ENCODE measurements at regions not wholly inside any gene's neighbourhood (a gene's known extent, or its start where the extent isn't known, plus 50 kb on each side); places are given as distances from the start of the nearest gene placed in this dataset.

- DNase-seq: no peak
Observed at GRCh38 chr12:85352016-85352415, 72.0 kb downstream of the ALX1 start.

GRCh38 chr12:85356596-85357385, 76.8 kb downstream of the ALX1 start:
- DNase-seq: no peak

GRCh38 chr12:85357609-85358008, 77.6 kb downstream of the ALX1 start:
- DNase-seq: no peak

- no peak for DNase-seq
Observed at GRCh38 chr12:85358715-85359114, 78.7 kb downstream of the ALX1 start.

- no peak for DNase-seq
Observed at GRCh38 chr12:85363382-85364190, 83.6 kb downstream of the ALX1 start.

GRCh38 chr12:85367936-85368335, 87.9 kb downstream of the ALX1 start:
- DNase-seq: no peak

GRCh38 chr12:85369365-85370154, 89.5 kb downstream of the ALX1 start:
- no peak for DNase-seq

- no peak for DNase-seq
Observed at GRCh38 chr12:85373045-85373444, 93.0 kb downstream of the ALX1 start.

GRCh38 chr12:85374981-85375380, 95.0 kb downstream of the ALX1 start:
- DNase-seq: no peak

GRCh38 chr12:85385406-85385805, 105.4 kb downstream of the ALX1 start:
- no peak for DNase-seq

- no peak for DNase-seq
Observed at GRCh38 chr12:85390266-85390665, 110.2 kb downstream of the ALX1 start.

- DNase-seq: no peak
Observed at GRCh38 chr12:85392508-85392907, 112.5 kb downstream of the ALX1 start.

- no peak for DNase-seq
Observed at GRCh38 chr12:85393606-85394005, 113.6 kb downstream of the ALX1 start.

- DNase-seq: no peak
Observed at GRCh38 chr12:85394065-85394464, 114.0 kb downstream of the ALX1 start.

- no peak for DNase-seq
Observed at GRCh38 chr12:85394809-85395208, 114.8 kb downstream of the ALX1 start.

GRCh38 chr12:85405262-85405661, 125.2 kb downstream of the ALX1 start:
- DNase-seq: no peak

GRCh38 chr12:85405781-85406522, 125.9 kb downstream of the ALX1 start:
- no peak for DNase-seq

GRCh38 chr12:85413266-85413665, 133.2 kb downstream of the ALX1 start:
- DNase-seq: no peak

- no peak for DNase-seq
Observed at GRCh38 chr12:85422762-85423161, 142.7 kb downstream of the ALX1 start.

- DNase-seq: no peak
Observed at GRCh38 chr12:85423947-85424346, 143.9 kb downstream of the ALX1 start.

GRCh38 chr12:85424581-85425348, 144.7 kb downstream of the ALX1 start:
- DNase-seq: no peak

GRCh38 chr12:85425349-85425612, 145.3 kb downstream of the ALX1 start:
- DNase-seq: no peak
